ENCODE measurements at regions not wholly inside any gene's neighbourhood (a gene's known extent, or its start where the extent isn't known, plus 50 kb on each side); places are given as distances from the start of the nearest gene placed in this dataset.

- ATAC-seq (no peak), DNase-seq (no peak)
- TF ChIP-seq, protein P1, sequence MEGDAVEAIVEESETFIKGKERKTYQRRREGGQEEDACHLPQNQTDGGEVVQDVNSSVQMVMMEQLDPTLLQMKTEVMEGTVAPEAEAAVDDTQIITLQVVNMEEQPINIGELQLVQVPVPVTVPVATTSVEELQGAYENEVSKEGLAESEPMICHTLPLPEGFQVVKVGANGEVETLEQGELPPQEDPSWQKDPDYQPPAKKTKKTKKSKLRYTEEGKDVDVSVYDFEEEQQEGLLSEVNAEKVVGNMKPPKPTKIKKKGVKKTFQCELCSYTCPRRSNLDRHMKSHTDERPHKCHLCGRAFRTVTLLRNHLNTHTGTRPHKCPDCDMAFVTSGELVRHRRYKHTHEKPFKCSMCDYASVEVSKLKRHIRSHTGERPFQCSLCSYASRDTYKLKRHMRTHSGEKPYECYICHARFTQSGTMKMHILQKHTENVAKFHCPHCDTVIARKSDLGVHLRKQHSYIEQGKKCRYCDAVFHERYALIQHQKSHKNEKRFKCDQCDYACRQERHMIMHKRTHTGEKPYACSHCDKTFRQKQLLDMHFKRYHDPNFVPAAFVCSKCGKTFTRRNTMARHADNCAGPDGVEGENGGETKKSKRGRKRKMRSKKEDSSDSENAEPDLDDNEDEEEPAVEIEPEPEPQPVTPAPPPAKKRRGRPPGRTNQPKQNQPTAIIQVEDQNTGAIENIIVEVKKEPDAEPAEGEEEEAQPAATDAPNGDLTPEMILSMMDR (IDR thresholded peaks at IDR 0.05) = no peak
- Histone ChIP-seq H3K4me3 (no peak overlapping the region), H3K9me3 (no peaks in the 10 kb centered on the region), H3K27ac (no peak overlapping the region), H3K27me3 (no peaks in the 10 kb centered on the region), H3K4me1 (peaks cover 0 to 3% (median 0%) of the 10 kb centered on the region in 9 donors), H3K36me3 (no peaks in the 10 kb centered on the region)
- WGBS, 2 donors = 81 to 87% methylated on average over 10 of the region's 10 CpGs
- intact Hi-C loops (cut with DNase I) = loop anchor here (5.0 to 10.0 kb wide), 3 partner anchors 237 to 242 kb away; no protein-coding TSS in a partner anchor
Observed at GRCh38 chr16:88195269-88195705, 187.5 kb upstream of the ZNF469 start.

DNA sequence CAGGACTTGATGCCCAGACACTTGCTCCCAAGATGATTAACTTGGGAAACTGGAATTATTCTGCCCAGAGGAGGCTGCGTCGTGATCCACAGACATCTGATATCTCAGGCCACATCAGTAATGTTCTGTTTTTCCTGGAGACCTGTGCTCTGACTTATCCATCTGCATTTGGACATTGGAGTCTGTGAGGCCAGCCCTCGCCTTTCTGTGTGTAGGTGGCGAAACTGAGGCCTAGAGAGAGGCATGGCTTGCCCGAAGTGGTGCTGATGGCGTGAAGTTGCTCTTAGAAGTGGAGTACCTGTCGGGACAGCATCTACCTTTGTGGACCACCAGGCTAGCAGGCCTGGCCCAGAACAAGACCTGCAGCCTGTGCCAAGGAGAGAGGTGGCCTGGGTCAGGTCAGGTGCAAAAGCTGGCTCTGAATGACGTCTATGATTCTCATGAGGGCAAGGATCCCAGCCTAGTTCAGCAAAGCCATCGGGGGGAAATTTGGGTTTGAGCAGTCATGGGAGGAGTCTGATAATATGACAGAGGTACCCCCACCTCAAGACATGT, 186.8 kb upstream of the ZNF469 start:
- intact Hi-C loops (cut with DNase I) = loop anchor here (5.0 to 10.0 kb wide), 3 partner anchors 236 to 241 kb away; no protein-coding TSS in a partner anchor
- no peak overlapping the region for H3K4me3 ChIP-seq
- H3K4me1 ChIP-seq = peaks cover 0 to 3% (median 0%) of the 10 kb centered on the region in 9 donors
- no peak overlapping the region for H3K27ac ChIP-seq
- no peaks in the 10 kb centered on the region for H3K36me3 ChIP-seq
- peaks cover 0 to 3% (median 0%) of the 10 kb centered on the region in 7 donors for H3K27me3 ChIP-seq
- ATAC-seq (no peak), DNase-seq (no peak)
- no peaks in the 10 kb centered on the region for H3K9me3 ChIP-seq
- TF ChIP-seq, protein P1 (IDR thresholded peaks at IDR 0.05) = no peak
- 90 to 97% methylated on average over 9 of the region's 9 CpGs for WGBS, 2 donors

DNA sequence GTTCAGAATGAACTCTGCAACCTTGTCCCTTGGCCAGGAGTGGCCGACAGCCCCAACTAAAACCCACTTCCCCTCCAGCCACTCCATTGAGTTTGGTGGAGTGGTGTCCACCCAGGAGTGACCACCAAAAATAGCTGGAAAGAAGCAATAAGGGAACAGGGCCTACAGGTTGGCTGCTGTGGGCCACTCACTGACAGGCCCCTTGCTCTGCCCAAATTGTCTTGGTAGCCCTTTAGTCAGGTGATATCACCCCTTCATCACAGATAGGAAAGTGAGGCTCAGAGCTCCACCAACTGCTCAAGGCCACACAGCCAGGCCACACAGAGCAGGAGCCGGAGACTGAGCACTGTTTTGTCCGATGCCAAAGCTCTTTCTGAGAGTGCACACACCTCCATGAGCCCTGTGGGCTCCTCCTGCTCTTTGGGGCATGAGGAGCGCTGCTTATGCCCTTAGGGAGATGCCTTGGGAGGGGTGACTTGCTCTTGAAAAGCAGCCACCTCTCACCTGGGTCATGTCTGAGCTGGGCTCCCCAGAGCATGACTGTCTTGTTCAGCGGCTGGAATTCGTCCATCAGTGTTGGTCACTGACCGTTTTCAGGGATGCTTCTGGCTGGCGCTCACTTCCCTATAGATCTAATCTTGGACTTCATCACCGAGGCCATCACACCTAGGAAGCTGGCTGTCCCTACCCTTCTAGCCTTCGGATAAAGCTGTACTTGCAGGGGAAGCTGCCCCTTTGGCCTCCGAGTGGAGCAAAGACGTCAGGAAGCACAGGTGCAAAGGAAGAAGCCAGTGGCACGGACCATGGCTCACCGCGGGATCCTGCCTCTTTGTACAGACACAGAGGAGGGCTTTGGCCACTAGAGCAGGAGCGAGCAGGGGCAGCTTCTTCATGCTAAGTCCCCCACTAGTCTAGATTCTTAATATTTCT, 186.0 kb upstream of the ZNF469 start:
- H3K27ac ChIP-seq = no peak overlapping the region
- no peak overlapping the region for H3K4me3 ChIP-seq
- peaks cover 0 to 3% (median 0%) of the 10 kb centered on the region in 9 donors for H3K4me1 ChIP-seq
- intact Hi-C loops (cut with DNase I) = loop anchor here (5.0 to 10.0 kb wide), 3 partner anchors 236 to 241 kb away; no protein-coding TSS in a partner anchor
- ATAC-seq = no peak
- H3K27me3 ChIP-seq = peaks cover 0 to 5% (median 0%) of the 10 kb centered on the region in 7 donors
- TF ChIP-seq, protein P1 (IDR thresholded peaks at IDR 0.05) = no peak
- H3K36me3 ChIP-seq = no peaks in the 10 kb centered on the region
- DNase-seq = no peak
- no peaks in the 10 kb centered on the region for H3K9me3 ChIP-seq
- WGBS, 2 donors = 84 to 89% methylated on average over 16 of the region's 16 CpGs
